H1 (cell line): ENCODE measurements at regions not wholly inside any gene's neighbourhood (a gene's known extent, or its start where the extent isn't known, plus 50 kb on each side); places are given as distances from the start of the nearest gene placed in this dataset.

Experiments used
- BCL11A ChIP-seq, 2 experiments: IDR thresholded peaks; one replicate each; pipeline ENCODE4 v1.6.1; 2011; ENCODE audit warnings: low read depth in 2 of 2, low read length in 2 of 2, mild to moderate bottlenecking in 2 of 2
- CHD1 ChIP-seq: IDR thresholded peaks from 2 replicates; pipeline ENCODE4 v1.6.1; 2012; ENCODE audit warnings: low read depth, low read length, improper control_type of control experiment
- CTBP2 ChIP-seq: IDR thresholded peaks from 2 replicates; pipeline ENCODE4 v1.7.0; 2011; ENCODE audit warnings: borderline replicate concordance, mild to moderate bottlenecking, moderate library complexity, mixed read lengths, low read length; ENCODE audit not compliant: insufficient read depth, insufficient read length
- EGR1 ChIP-seq: IDR thresholded peaks from 2 replicates; pipeline ENCODE4 v1.6.1; 2011; ENCODE audit warnings: low read depth, low read length, borderline replicate concordance
- YY1 ChIP-seq: IDR thresholded peaks from 2 replicates; pipeline ENCODE4 v1.6.1; 2011; ENCODE audit warnings: low read depth, mild to moderate bottlenecking, low read length

- no peak for TF ChIP-seq BCL11A (IDR thresholded peaks at IDR 0.05; ENCODE audit: low read depth in 2 of 2, low read length in 2 of 2)
- no peak for TF ChIP-seq YY1
- no peak for TF ChIP-seq CTBP2
- TF ChIP-seq EGR1: no peak
- TF ChIP-seq CHD1: no peak
These were observed 126.0 kb upstream of the TMEM170B start (continued) for GRCh38 chr6:11411593-11411992.
